ENCODE measurements at regions not wholly inside any gene's neighbourhood (a gene's known extent, or its start where the extent isn't known, plus 50 kb on each side); places are given as distances from the start of the nearest gene placed in this dataset.
A peak's percentile ranks its signal among the peaks of the same experiment; 100 is the strongest.

DNA sequence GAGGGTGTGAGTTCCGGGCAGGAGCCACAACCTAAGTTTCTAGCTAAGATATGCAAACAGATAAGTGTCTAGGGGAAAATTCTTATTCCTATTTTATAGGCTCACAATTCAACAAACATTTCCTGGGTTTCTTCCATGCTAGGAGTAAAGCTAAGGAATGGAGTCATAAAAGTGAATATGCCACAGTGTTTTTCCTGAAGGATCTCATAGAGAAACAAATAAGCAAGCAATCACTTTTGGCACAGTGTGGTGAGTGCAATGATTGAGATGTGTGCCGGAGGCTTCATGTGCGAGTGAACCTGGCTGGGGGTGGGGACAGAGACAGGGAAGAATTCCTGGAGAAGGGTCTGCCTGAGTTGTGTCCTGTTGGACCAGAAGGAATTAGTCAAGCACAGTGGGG lies 147.4 kb downstream of the TENT5C start:
- TF ChIP-seq CTCF (IDR thresholded peaks at IDR 0.05; ENCODE audit: low read depth, low read length), result no peak
- no peak overlapping the region for H3K4me3 ChIP-seq (replicated peaks in 1 of 2; ENCODE audit: low read depth in 2 of 2, low read length in 2 of 2)
- DNase-seq (ENCODE audit: low read depth in 2 of 2), result no peak

DNA sequence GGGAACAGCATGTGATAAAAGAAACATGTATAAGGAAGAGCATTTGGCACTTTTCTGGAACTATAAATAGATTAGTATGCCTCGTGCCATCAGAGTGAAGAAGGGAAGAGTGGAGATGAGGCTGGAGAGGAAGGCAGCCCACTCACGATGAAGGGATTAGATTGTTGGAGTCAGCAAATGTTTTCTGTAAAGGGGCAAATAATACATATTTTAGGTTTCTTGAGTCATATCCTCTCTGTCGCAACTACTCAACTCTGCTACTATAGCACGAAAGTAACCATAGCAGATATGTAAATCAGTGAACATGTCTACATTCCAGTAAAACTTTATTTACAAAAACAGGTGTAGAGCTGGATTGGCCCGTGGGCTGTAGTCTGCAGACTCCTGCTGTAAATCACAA lies 147.8 kb downstream of the TENT5C start:
- no peak for TF ChIP-seq CTCF (IDR thresholded peaks at IDR 0.05; ENCODE audit: low read depth, low read length)
- H3K4me3 ChIP-seq (replicated peaks in 1 of 2; ENCODE audit: low read depth in 2 of 2, low read length in 2 of 2), result peak overlapping the region in 1 of 2 donors; percentile 11
- DNase-seq (ENCODE audit: low read depth in 2 of 2), result peak; percentile 75 to 81

- peak overlapping the region in 1 of 2 donors; percentile 11 for H3K4me3 ChIP-seq (replicated peaks in 1 of 2; ENCODE audit: low read depth in 2 of 2, low read length in 2 of 2)
- TF ChIP-seq CTCF (IDR thresholded peaks at IDR 0.05; ENCODE audit: low read depth, low read length), result peak; percentile 70
- peak; percentile 72 to 76 for DNase-seq (ENCODE audit: low read depth in 2 of 2)
Measured at GRCh38 chr1:117754061-117754969, 148.5 kb downstream of the TENT5C start.

- no peak for TF ChIP-seq CTCF (IDR thresholded peaks at IDR 0.05; ENCODE audit: low read depth, low read length)
- no peak overlapping the region for H3K4me3 ChIP-seq (replicated peaks in 1 of 2; ENCODE audit: low read depth in 2 of 2, low read length in 2 of 2)
- DNase-seq (ENCODE audit: low read depth in 2 of 2), result peak in 1 of 2 donors; percentile 85
Measured at GRCh38 chr1:117757668-117758067, 151.8 kb downstream of the TENT5C start.

GRCh38 chr1:117758444-117759316 lies 152.8 kb downstream of the TENT5C start:
- peak; percentile 83 for TF ChIP-seq CTCF (IDR thresholded peaks at IDR 0.05; ENCODE audit: low read depth, low read length)
- peak; percentile 87 to 89 for DNase-seq (ENCODE audit: low read depth in 2 of 2)
- peak overlapping the region; percentile 48 to 56 for H3K4me3 ChIP-seq (replicated peaks in 1 of 2; ENCODE audit: low read depth in 2 of 2, low read length in 2 of 2)

GRCh38 chr1:117759535-117759934 lies 153.7 kb downstream of the TENT5C start:
- TF ChIP-seq CTCF (IDR thresholded peaks at IDR 0.05; ENCODE audit: low read depth, low read length), result no peak
- no peak overlapping the region for H3K4me3 ChIP-seq (replicated peaks in 1 of 2; ENCODE audit: low read depth in 2 of 2, low read length in 2 of 2)
- no peak for DNase-seq (ENCODE audit: low read depth in 2 of 2)

Measured in cardiac fibroblast (primary cell).